ENCODE measurements at regions not wholly inside any gene's neighbourhood (a gene's known extent, or its start where the extent isn't known, plus 50 kb on each side); places are given as distances from the start of the nearest gene placed in this dataset.

DNA sequence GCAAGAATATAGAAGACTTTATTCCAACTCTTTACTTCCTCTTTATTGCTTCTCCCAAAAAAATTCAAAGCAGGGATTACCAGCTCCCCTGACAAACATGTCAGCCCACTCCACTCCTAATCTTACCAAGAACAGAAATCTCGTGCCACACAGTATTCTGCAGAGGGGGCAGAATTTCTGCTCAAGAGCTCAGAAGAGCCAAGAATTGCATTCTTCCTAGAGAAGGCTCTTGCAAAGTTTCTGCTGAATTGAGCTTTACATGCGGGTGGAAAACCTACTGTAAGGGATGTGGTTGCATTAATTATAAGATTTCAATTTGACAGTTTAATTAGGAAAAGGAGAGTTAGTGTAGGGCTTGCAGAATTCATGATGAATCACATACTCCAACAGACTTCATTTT, 428.5 kb downstream of the CETN3 start:
- TF ChIP-seq, protein P1, sequence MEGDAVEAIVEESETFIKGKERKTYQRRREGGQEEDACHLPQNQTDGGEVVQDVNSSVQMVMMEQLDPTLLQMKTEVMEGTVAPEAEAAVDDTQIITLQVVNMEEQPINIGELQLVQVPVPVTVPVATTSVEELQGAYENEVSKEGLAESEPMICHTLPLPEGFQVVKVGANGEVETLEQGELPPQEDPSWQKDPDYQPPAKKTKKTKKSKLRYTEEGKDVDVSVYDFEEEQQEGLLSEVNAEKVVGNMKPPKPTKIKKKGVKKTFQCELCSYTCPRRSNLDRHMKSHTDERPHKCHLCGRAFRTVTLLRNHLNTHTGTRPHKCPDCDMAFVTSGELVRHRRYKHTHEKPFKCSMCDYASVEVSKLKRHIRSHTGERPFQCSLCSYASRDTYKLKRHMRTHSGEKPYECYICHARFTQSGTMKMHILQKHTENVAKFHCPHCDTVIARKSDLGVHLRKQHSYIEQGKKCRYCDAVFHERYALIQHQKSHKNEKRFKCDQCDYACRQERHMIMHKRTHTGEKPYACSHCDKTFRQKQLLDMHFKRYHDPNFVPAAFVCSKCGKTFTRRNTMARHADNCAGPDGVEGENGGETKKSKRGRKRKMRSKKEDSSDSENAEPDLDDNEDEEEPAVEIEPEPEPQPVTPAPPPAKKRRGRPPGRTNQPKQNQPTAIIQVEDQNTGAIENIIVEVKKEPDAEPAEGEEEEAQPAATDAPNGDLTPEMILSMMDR (IDR thresholded peaks at IDR 0.05; ENCODE audit: poor library complexity) = no peak
- no peak for TF ChIP-seq EZH2 (IDR thresholded peaks at IDR 0.05; ENCODE audit: borderline replicate concordance)
